GM12864 (cell line): ENCODE measurements at regions not wholly inside any gene's neighbourhood (a gene's known extent, or its start where the extent isn't known, plus 50 kb on each side); places are given as distances from the start of the nearest gene placed in this dataset.

ENCODE experiments used
- DNase-seq: peaks from one replicate; pipeline ENCODE4 v3.0.0-alpha.2; 2011; ENCODE audit warnings: low read depth
- H3K4me3 ChIP-seq: 2 replicates; pipeline ENCODE4 v1.5.1; 2011; ENCODE audit warnings: mild to moderate bottlenecking, low read depth, low read length, control low read depth
- TF ChIP-seq, protein P1 (sequence below): IDR thresholded peaks from 2 replicates; pipeline ENCODE4 v1.5.1; 2011; ENCODE audit warnings: low read depth, mild to moderate bottlenecking, moderate library complexity, low read length, control low read depth, inconsistent platforms; ENCODE audit errors: missing control alignments

DNA sequence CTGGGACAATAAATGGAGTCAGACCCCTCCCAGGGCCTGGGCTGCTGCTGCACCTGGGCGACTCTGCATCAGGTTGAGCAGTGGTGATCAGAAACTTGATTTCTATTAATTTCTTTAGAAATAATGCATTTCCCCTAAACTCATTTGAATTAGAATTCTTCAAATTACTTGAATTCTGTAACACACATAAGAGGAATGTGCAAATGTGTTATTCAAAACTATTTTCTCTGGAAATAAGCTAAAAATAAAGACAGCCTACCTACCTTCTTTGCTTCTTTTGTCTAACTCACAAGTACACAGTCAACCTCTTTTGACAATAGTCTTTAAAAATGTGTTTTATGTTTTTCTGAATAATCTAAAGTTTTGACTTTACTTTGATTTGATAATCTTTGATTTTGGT lies 433.0 kb downstream of the KLF12 start:
- TF ChIP-seq, protein P1, sequence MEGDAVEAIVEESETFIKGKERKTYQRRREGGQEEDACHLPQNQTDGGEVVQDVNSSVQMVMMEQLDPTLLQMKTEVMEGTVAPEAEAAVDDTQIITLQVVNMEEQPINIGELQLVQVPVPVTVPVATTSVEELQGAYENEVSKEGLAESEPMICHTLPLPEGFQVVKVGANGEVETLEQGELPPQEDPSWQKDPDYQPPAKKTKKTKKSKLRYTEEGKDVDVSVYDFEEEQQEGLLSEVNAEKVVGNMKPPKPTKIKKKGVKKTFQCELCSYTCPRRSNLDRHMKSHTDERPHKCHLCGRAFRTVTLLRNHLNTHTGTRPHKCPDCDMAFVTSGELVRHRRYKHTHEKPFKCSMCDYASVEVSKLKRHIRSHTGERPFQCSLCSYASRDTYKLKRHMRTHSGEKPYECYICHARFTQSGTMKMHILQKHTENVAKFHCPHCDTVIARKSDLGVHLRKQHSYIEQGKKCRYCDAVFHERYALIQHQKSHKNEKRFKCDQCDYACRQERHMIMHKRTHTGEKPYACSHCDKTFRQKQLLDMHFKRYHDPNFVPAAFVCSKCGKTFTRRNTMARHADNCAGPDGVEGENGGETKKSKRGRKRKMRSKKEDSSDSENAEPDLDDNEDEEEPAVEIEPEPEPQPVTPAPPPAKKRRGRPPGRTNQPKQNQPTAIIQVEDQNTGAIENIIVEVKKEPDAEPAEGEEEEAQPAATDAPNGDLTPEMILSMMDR: no peak
- no peak for DNase-seq
- no peak overlapping the region for H3K4me3 ChIP-seq

DNA sequence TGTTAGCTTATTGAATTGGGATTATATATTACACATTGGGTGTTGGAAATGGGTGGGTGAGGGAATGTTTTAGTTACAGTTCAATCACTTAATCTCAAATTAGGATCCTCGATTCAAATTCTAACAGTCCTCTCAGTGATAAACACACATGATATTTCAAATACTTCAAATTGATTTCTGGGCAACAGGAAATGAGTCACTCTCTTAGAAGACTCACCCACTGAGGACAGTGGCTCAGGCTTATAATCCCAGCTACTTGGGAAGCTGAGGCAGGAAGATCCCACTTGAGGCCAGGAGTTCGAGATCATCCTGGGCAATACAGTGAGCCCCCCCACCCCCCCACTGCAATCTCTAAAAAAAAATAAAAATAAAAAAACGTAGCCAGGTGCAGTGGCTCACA lies 435.3 kb downstream of the KLF12 start:
- H3K4me3 ChIP-seq: no peak overlapping the region
- DNase-seq: no peak
- TF ChIP-seq, protein P1: no peak

DNA sequence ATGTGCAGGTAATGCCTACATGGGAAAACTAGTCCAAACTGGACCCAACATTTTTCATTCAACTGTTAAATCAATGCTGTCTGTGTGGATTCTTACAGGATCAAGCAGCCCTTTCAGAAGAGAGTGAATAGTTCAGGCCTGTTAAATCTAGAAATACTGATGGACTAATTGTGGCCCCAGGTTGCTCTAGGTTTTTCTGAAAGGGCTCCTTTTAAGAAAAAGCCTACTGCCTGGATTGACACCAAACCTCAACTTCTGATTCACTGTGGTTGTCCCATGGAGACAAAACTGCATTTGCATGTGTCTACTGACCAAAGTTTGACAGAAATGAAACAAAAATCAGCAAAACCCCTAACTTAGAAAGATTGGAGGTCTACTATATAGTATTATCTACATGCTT lies 437.0 kb downstream of the KLF12 start:
- H3K4me3 ChIP-seq: no peak overlapping the region
- TF ChIP-seq, protein P1: no peak
- no peak for DNase-seq

DNA sequence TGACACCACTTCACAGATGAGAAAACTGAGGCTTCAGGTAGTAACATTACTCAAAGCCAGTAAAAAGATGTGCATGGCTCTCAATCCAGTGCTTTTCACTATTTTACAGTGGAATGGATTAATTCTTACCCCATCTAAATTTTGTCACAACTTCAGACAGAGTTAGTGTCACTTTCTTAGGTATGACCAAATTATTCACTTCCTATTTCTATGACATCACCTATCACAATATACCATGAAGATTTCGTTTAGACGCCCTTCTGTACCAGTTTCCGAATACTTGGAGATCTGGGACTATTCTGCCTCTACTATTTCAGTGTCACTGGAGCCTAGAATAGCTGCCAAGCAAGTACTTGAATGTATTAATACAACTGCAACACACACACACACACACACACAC lies 437.5 kb downstream of the KLF12 start:
- DNase-seq: no peak
- H3K4me3 ChIP-seq: no peak overlapping the region

DNA sequence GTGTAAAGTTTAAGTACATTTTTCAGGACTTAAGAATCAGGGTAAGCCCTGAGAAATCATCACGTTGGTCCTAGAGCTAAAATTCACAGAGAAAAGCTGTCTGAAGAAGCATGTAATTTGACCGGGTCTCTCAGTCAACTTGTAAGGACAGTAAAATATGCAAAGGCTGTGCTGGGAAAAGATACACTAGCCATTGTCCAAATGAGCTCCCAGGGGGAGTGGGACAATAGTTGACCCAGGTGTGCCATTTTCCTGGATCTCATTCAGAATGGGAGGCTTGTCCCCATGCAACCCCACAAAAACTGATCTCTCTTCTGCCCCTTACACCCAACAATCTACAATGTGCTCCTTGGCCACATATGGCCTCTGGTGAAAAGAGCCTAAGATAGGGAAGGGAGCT lies 437.9 kb downstream of the KLF12 start:
- no peak for DNase-seq
- TF ChIP-seq, protein P1: no peak
- no peak overlapping the region for H3K4me3 ChIP-seq

More for the DNA sequence above, 437.5 kb downstream of the KLF12 start:
- TF ChIP-seq, protein P1: no peak

DNA sequence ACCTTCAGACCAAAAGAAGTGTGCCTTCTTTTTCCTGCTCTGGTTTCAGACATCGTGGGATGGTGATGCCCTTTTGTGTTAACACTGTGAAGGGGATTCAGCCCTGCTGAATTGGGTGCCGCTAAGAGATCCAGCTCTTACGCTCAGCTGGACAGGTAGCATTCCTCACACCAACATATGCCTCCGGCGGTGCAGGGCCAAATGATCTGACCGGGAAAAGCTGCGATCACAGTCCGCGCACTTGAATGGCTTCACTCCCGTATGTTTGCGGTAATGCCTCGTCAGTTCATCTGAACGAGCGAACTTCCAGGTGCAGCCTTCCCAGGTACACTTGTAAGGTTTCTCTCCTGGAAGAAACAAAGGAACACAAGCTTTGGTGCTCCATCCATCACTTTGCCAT lies 438.9 kb downstream of the KLF12 start:
- no peak for DNase-seq
- H3K4me3 ChIP-seq: no peak overlapping the region
- TF ChIP-seq, protein P1: no peak

DNA sequence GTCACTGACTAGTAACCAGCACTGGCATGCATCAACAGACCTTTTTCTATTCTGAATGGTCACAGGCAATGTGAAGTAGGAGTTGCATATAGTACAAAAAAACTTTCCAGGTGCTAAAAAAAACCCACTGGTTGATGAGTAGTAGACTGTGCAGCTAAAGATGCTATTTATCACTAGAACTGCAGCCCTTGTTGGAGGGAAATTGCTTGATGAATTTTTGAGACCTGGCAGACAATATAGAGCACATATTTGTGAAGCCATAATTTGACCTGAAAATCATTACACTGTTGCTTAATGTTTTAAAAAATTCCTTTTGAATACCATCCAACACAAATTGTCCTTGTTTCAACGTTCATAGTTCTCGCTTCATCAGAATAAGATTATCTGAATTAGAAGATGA lies 441.0 kb downstream of the KLF12 start:
- no peak overlapping the region for H3K4me3 ChIP-seq
- TF ChIP-seq, protein P1: no peak
- no peak for DNase-seq
